ENCODE measurements at regions not wholly inside any gene's neighbourhood (a gene's known extent, or its start where the extent isn't known, plus 50 kb on each side); places are given as distances from the start of the nearest gene placed in this dataset.

DNA sequence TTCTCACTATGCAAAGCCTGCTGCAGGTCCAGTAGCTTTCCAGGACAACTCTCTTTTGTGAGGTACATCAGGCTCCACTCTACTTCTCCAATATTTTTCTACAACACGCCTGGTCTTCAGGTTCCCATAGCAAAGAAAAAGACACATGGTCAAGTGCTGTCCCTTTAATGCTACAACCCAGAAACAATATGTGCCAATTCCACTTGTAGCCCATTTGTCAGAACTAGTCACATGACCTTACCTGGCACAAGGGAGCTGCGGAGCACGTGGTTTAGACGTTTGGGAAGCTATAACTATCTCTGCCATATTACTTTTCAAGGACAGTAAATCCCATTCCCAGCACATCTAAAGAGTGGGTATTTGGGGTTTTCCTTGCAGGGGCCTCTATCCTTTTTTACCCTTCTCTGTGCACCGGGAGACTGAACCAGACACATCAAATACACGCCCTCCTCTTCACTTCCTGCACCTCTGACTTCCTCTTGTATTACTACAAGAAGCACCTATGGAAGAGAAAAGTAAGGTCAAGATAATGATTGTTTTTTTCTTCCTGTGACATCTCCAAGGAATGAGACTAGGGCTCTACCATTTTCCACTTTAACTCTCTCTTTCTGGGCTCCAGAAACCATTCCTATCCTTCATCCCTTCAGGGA is 237.6 kb downstream of the ETS1 start:
- H3K4me1 Mint-ChIP-seq, result peaks cover 12% of the 10 kb centered on the region
- H3K9me3 Mint-ChIP-seq, result no peaks in the 10 kb centered on the region
- H3K27me3 Mint-ChIP-seq, result no peaks in the 10 kb centered on the region
- DNase-seq (ENCODE audit: low spot score in 2 of 2), result no peak
- peaks cover 1% of the 10 kb centered on the region for H3K36me3 Mint-ChIP-seq
- no peak overlapping the region for H3K27ac Mint-ChIP-seq
- ATAC-seq (ENCODE audit: low read depth), result peak; percentile 66
- H3K4me3 Mint-ChIP-seq, result peak overlapping the region; percentile 56

DNA sequence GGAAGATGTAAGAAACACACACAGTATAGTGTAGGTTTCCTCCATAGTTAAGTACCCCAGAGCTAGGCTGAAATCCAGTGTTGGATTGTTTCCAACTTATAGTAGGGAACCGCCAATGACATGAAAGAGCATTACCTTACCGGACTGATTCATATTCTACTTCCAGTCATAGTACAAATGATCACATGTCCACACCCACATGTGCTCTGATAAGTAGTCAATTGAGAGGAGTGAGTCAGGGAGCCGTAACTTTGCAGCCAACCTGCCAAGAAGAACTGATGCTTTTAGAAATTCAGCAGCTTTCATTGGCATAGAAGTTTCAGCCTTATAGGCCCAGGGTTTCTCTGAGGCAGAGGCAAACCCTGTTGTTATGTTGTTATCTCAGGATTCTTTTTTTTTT is 240.6 kb downstream of the ETS1 start:
- no peaks in the 10 kb centered on the region for H3K9me3 Mint-ChIP-seq
- H3K27me3 Mint-ChIP-seq, result no peaks in the 10 kb centered on the region
- no peaks in the 10 kb centered on the region for H3K36me3 Mint-ChIP-seq
- no peak for ATAC-seq (ENCODE audit: low read depth)
- peaks cover 27% of the 10 kb centered on the region for H3K4me1 Mint-ChIP-seq
- no peak overlapping the region for H3K4me3 Mint-ChIP-seq
- no peak for DNase-seq (ENCODE audit: low spot score in 2 of 2)
- H3K27ac Mint-ChIP-seq, result no peak overlapping the region

DNA sequence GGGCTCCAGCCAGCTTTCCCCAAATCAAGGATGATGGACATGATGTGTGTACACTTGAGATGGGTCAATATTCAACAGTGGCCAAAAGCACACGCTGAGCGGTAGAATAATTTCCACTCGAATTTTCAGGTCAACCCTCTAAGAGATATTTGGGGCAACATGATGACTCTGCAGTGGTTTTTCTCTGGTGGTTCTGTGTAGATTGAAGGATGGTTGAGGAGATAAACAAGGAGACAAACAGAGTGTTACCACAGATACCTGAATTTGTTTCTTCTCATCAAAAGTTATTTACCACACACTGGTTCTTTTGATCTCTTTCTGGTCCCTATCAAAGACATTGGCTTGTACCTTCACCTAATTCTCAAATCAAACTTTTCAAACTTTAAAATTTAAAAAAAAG is 242.0 kb downstream of the ETS1 start:
- ATAC-seq (ENCODE audit: low read depth) (no peak), DNase-seq (ENCODE audit: low spot score in 2 of 2) (no peak)
- no peak overlapping the region for H3K4me3 Mint-ChIP-seq
- H3K27me3 Mint-ChIP-seq, result no peaks in the 10 kb centered on the region
- no peaks in the 10 kb centered on the region for H3K36me3 Mint-ChIP-seq
- no peaks in the 10 kb centered on the region for H3K9me3 Mint-ChIP-seq
- no peak overlapping the region for H3K27ac Mint-ChIP-seq
- peaks cover 29% of the 10 kb centered on the region for H3K4me1 Mint-ChIP-seq

DNA sequence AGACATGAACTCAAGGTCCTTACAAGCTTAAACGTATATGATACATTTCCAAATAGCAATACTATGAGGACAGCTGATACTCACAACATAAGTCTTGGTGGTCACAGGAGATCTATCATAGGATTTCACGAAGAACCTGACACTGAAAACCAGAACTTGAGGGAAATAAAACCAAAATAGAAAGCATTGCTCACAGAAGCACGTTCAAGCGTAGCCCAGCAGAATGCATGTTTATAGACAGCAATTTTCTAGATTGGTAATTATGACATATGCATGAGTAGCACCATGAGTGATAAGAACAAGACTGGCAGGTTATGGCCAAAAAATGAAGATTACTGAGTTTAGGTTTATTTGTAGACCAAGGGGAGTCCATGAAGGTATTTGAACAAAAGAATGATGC is 243.5 kb downstream of the ETS1 start:
- Mint-ChIP-seq H3K27ac (no peak overlapping the region), H3K27me3 (no peaks in the 10 kb centered on the region), H3K9me3 (no peaks in the 10 kb centered on the region), H3K4me3 (no peak overlapping the region), H3K4me1 (peaks cover 23% of the 10 kb centered on the region), H3K36me3 (no peaks in the 10 kb centered on the region)
- ATAC-seq (ENCODE audit: low read depth) (peak; percentile 10), DNase-seq (ENCODE audit: low spot score in 2 of 2) (no peak)

DNA sequence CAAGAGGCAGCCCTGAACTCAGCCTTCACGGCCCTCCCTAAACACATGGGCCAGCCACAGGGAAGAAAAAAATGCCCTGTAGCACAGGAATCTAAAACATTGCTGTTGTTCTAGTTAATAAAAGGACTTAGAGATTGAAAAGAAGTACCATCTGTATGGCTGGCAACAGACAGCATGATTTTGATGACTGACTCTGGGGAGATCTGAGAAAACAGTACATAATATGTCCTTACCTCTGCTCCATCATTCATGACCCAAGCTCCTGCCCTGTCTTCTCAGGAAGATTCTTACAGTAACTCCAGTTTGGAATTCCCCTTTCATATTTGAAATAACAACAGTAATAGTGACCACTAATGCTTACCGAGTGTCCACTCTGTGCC is 244.2 kb downstream of the ETS1 start:
- peaks cover 23% of the 10 kb centered on the region for H3K4me1 Mint-ChIP-seq
- no peak overlapping the region for H3K4me3 Mint-ChIP-seq
- H3K36me3 Mint-ChIP-seq, result no peaks in the 10 kb centered on the region
- H3K27ac Mint-ChIP-seq, result peak overlapping the region; percentile 56
- DNase-seq (ENCODE audit: low spot score in 2 of 2) (no peak), ATAC-seq (ENCODE audit: low read depth) (no peak)
- H3K27me3 Mint-ChIP-seq, result no peaks in the 10 kb centered on the region
- no peaks in the 10 kb centered on the region for H3K9me3 Mint-ChIP-seq

DNA sequence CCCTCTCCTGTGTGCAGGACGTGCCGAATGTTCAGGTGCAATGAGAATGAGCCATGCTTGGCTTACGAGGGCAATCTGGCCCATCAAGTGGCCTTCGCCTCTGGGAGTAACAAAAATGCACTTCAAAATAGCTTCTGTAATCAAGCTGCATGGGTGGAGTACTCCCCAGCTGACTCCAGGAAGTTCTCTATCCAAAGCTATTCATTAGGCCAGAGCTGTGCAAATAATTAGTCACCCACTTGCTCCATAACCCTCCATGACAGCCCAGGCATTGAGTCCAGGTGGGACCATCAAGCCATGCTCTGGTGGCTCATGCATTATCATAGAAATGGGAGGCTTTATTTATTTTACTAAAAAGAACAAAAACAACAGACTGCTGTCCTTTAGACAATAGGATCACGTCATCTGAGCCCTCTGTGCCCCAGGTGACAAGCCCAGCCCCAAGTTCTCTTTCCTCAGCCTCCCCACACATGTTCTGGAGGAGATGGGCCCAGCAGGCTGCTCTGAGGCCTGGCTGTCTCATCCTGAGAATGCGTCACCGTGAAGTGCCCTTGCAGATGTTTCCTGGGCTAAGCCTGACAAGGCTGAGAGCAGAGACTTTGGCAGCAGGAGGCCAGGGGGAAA is 244.7 kb downstream of the ETS1 start:
- peaks cover 26% of the 10 kb centered on the region for H3K4me1 Mint-ChIP-seq
- H3K9me3 Mint-ChIP-seq, result no peaks in the 10 kb centered on the region
- no peaks in the 10 kb centered on the region for H3K27me3 Mint-ChIP-seq
- ATAC-seq (ENCODE audit: low read depth) (peak; percentile 80), DNase-seq (ENCODE audit: low spot score in 2 of 2) (no peak)
- no peaks in the 10 kb centered on the region for H3K36me3 Mint-ChIP-seq
- H3K27ac Mint-ChIP-seq, result peak overlapping the region; percentile 56
- no peak overlapping the region for H3K4me3 Mint-ChIP-seq

DNA sequence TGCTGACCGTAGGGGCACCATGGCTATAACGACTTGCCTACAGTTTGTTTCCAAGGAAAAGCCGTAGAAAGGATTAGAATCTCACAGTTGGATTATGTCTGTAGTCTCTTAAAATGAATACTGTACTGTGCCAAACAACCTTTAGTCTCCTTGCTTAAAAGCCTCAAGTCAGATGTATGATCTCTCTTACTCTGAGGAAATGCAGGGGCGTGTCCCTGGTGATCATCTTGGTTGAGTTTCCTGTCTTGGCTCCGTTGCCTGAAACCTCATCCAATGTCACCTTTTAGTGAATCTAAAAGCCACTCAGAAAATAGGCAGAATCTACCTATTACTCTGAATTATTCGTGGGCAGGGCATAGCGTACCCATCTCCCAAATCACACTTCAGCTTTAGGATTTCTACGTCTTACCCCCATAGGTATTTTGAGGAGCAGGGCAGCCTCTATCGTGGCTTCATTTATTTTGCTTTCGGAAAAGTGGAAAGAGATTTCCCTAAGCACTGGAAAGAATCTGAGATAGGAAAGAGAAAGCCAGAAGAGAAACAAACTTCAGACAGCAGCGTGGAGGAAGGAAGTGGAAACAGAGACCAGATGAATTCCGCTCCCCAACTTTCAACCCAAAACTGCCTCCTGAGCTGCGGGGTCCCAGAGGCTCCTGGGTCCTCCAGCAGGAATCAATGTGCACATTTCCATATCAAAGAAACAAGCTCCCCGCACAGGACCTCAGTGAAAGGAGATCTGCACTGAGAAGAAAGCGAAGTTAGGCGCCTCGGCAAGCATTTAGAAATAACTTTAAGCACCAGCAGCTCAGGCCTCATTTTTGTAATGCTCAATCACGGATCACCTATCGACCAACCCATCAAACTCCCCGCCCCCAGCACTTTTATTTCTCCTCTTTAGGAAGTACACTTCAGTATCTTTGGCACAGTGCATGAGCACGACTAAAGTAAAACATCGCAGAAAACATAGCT is 245.8 kb downstream of the ETS1 start:
- Mint-ChIP-seq H3K27ac (peak overlapping the region; percentile 56), H3K27me3 (no peaks in the 10 kb centered on the region), H3K36me3 (no peaks in the 10 kb centered on the region), H3K4me1 (peaks cover 26% of the 10 kb centered on the region), H3K4me3 (no peak overlapping the region), H3K9me3 (no peaks in the 10 kb centered on the region)
- ATAC-seq (ENCODE audit: low read depth), result no peak
- DNase-seq (ENCODE audit: low spot score in 2 of 2), result no peak

DNA sequence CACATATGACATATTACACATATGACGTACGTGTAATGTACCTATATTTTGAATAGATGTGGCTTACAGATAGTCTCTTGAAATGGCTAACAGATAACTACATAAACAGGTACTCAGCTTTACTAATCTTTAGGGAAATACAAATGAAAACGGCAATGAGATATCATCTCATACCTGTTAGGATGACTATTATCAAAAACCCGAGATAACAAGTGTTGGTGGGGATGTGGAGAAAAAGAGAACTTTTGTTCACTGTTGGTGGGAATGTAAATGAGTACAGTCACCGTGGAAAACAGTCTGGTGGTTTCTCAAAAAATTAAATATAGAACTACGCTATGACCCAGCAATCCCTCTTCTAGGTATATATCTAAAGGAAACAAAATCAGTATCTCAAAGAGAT is 247.6 kb downstream of the ETS1 start:
- peaks cover 26% of the 10 kb centered on the region for H3K4me1 Mint-ChIP-seq
- H3K27me3 Mint-ChIP-seq, result no peaks in the 10 kb centered on the region
- ATAC-seq (ENCODE audit: low read depth) (no peak), DNase-seq (ENCODE audit: low spot score in 2 of 2) (no peak)
- no peak overlapping the region for H3K27ac Mint-ChIP-seq
- no peaks in the 10 kb centered on the region for H3K9me3 Mint-ChIP-seq
- H3K4me3 Mint-ChIP-seq, result no peak overlapping the region
- no peaks in the 10 kb centered on the region for H3K36me3 Mint-ChIP-seq

DNA sequence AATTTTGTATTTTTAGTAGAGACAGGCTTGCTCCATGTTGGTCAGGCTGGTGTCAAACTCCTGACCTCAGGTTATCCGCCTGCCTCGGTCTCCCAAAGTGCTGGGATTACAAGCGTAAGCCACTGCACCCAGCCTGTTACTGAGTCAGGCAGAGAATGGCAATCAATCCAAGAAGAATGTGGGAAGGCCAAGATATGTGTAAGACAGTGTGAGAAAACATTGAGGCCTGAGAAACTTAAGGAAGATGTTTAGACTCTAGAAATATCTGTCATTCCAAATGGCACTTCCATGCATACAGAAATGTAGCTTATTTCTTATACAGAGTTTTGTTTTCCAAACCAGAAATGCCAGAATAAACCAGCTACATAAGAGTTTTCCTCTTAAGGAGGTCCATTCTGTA is 248.5 kb downstream of the ETS1 start:
- Mint-ChIP-seq H3K4me3 (no peak overlapping the region), H3K4me1 (peaks cover 20% of the 10 kb centered on the region), H3K36me3 (no peaks in the 10 kb centered on the region), H3K27ac (no peak overlapping the region), H3K27me3 (no peaks in the 10 kb centered on the region), H3K9me3 (no peaks in the 10 kb centered on the region)
- DNase-seq (ENCODE audit: low spot score in 2 of 2), result no peak
- no peak for ATAC-seq (ENCODE audit: low read depth)

DNA sequence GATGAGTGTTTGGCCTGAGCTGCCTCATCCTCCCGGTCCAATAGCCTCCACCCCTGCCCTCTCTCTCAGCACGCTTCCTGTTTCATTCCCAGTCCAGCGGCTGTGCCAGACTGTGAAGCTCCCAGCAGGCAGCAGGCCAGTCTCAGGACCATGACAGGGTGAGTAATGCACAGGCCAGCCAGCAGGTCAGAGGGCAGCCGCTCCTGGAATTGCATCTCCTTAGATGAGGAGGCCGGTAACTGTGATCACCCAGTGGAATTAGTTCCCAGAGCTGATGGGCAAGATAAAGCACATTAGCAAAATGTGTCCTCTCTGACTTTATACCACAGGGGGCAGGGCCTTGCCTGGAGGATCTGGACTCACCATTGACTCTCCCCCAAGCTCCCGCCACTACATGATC is 251.2 kb downstream of the ETS1 start:
- Mint-ChIP-seq H3K27me3 (no peaks in the 10 kb centered on the region), H3K9me3 (no peaks in the 10 kb centered on the region), H3K4me1 (peaks cover 14% of the 10 kb centered on the region), H3K4me3 (no peak overlapping the region), H3K27ac (no peak overlapping the region), H3K36me3 (no peaks in the 10 kb centered on the region)
- DNase-seq (ENCODE audit: low spot score in 2 of 2) (no peak), ATAC-seq (ENCODE audit: low read depth) (no peak)

DNA sequence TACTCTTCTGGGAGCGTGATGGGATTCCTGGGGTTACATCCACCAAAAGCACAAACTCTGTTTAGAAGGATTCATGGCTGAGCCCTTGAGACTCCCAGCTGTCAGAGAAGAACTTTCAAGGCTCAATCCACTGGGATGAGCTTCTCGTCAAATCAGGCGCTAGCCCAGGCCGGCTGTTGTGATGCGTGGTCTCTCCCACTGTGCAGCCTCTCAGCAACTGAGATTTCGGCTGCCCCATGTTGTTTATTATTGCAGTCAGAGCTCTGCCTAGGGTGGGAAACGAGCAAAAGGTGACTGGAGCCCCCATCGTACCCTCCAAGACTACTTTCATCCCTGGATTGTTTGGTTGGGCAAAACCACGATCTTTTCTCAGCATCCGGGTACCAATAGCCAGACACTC is 251.6 kb downstream of the ETS1 start:
- H3K9me3 Mint-ChIP-seq, result no peaks in the 10 kb centered on the region
- no peak for ATAC-seq (ENCODE audit: low read depth)

DNA sequence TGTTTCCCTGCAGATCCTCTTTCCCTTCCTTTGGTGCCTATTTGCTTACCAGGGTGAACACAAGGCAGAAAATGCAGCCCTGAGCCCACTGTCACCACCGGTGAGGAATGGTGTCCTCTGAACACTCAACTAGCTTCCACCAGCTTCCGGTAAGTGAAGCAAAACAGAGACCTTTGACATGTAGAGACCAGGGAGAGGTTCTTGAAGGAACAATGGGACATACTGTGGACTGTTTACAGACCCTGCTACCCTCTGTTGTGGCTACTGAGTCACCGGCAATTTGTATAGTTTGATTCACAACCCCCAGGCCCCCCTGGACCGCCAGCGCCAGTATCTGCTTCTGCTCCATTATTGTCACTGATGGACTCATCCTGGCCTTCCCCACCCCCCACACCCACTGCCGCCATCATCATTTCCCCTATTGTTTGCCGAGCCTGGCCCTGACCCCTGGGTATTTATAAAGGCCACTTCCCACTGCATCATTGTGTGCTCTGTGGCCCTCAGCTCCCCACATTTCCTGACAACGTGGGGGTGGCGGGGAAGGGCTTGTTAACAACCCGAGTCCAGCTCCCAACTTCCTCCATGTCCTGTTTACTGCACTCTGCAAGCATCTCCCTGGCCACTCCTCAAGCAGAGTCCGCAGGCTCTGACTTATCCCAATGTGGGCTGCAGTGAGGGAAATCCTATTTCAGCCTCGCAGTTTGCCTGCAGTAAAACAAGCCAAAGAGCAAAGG is 252.9 kb downstream of the ETS1 start:
- H3K27me3 Mint-ChIP-seq, result no peaks in the 10 kb centered on the region
- H3K27ac Mint-ChIP-seq, result no peak overlapping the region
- no peaks in the 10 kb centered on the region for H3K9me3 Mint-ChIP-seq
- no peak overlapping the region for H3K4me3 Mint-ChIP-seq
- H3K4me1 Mint-ChIP-seq, result peaks cover 16% of the 10 kb centered on the region
- H3K36me3 Mint-ChIP-seq, result no peaks in the 10 kb centered on the region
- no peak for DNase-seq (ENCODE audit: low spot score in 2 of 2)
- no peak for ATAC-seq (ENCODE audit: low read depth)

More for the DNA sequence above, 251.6 kb downstream of the ETS1 start:
- Mint-ChIP-seq H3K36me3 (no peaks in the 10 kb centered on the region), H3K4me3 (no peak overlapping the region), H3K4me1 (peaks cover 16% of the 10 kb centered on the region), H3K27ac (no peak overlapping the region), H3K27me3 (no peaks in the 10 kb centered on the region)
- no peak for DNase-seq (ENCODE audit: low spot score in 2 of 2)

DNA sequence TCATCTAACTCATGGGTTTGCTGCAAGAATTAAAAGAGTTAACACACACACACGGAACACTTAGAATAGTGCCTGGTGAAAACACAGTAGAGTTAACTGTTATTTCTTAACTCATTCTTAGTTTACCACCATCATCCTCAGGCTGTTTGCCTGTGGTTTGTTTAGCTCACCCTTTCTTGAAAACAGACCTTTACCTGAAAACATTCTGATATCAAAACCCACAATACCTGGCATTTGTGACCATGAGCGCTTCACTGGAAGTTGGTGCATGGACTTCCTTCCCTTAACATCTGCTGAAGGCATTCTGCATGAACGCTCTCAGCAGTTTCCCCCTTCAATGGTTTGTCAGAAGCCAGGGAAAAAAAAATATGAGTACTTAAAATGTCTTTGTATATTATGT is 256.0 kb downstream of the ETS1 start:
- peaks cover 13% of the 10 kb centered on the region for H3K4me1 Mint-ChIP-seq
- no peaks in the 10 kb centered on the region for H3K36me3 Mint-ChIP-seq
- H3K9me3 Mint-ChIP-seq, result no peaks in the 10 kb centered on the region
- H3K4me3 Mint-ChIP-seq, result no peak overlapping the region
- H3K27me3 Mint-ChIP-seq, result no peaks in the 10 kb centered on the region
- no peak for DNase-seq (ENCODE audit: low spot score in 2 of 2)
- no peak for ATAC-seq (ENCODE audit: low read depth)
- H3K27ac Mint-ChIP-seq, result no peak overlapping the region

DNA sequence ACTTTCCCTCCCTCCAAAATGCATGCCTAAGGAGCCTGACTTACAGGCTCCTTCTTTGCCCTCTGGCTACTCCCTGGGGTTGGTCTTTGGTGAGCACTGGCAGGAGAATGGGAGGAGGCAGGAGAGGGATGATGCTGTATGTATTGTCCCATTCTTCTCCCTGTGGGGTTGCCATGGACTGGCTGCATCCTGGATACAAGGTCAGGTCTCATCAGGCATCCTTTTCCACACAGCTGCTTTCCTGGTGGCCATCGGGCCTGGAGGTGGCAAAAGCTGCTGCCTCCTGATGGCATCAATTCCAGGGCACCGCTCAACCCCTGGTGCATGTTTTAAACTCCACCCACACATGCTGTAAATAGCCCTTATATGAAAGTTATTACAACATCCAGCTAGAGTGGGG is 257.2 kb downstream of the ETS1 start:
- Mint-ChIP-seq H3K27ac (no peak overlapping the region), H3K4me1 (peaks cover 13% of the 10 kb centered on the region)

More for the DNA sequence above, 257.2 kb downstream of the ETS1 start:
- no peaks in the 10 kb centered on the region for H3K9me3 Mint-ChIP-seq
- DNase-seq (ENCODE audit: low spot score in 2 of 2), result no peak
- no peaks in the 10 kb centered on the region for H3K36me3 Mint-ChIP-seq
- ATAC-seq (ENCODE audit: low read depth), result no peak
- H3K4me3 Mint-ChIP-seq, result no peak overlapping the region
- H3K27me3 Mint-ChIP-seq, result no peaks in the 10 kb centered on the region
